ENCODE measurements at regions not wholly inside any gene's neighbourhood (a gene's known extent, or its start where the extent isn't known, plus 50 kb on each side); places are given as distances from the start of the nearest gene placed in this dataset.

- Histone ChIP-seq H3K36me3 (ENCODE audit: control insufficient read depth in 2 of 4, insufficient read depth in 4 of 4, low read length in 3 of 4) (no peaks in the 10 kb centered on the region), H2AK5ac (ENCODE audit: low read depth, low read length) (no peak overlapping the region), H3K27ac (ENCODE audit: low read depth, low read length) (no peak overlapping the region), H3K18ac (ENCODE audit: extremely low read depth, low read length) (no peak overlapping the region), H3K4ac (replicated peaks; ENCODE audit: insufficient read length, low read depth, low read length) (no peak overlapping the region), H3K14ac (ENCODE audit: insufficient read length) (no peak overlapping the region), H2BK5ac (ENCODE audit: low read depth, low read length) (no peak overlapping the region), H3K9me3 (ENCODE audit: insufficient read depth in 2 of 2, low read depth in 1 of 2, low read length in 1 of 2) (no peaks in the 10 kb centered on the region), H3K23ac (ENCODE audit: insufficient read length) (no peak overlapping the region), H3K4me1 (replicated peaks in 1 of 4; ENCODE audit: control insufficient read depth in 3 of 4, insufficient read depth in 4 of 4, low read length in 3 of 4) (no peaks in the 10 kb centered on the region), H4K8ac (ENCODE audit: extremely low read depth, insufficient read depth, low read length) (no peak overlapping the region), H3K79me1 (ENCODE audit: low read depth, low read length) (no peaks in the 10 kb centered on the region), H2BK20ac (ENCODE audit: low read length) (no peak overlapping the region), H2AFZ (ENCODE audit: low read length) (no peak overlapping the region), H2BK12ac (ENCODE audit: low read depth, low read length) (no peak overlapping the region), H3K4me2 (ENCODE audit: insufficient read depth in 1 of 2, low read depth in 2 of 2, low read length in 2 of 2) (no peak overlapping the region), H3K23me2 (ENCODE audit: low read depth, low read length) (no peaks in the 10 kb centered on the region), H3K56ac (replicated peaks; ENCODE audit: insufficient read length, low read depth, low read length) (no peak overlapping the region), H3K27me3 (replicated peaks in 1 of 4; ENCODE audit: control insufficient read depth in 3 of 4, extremely low read depth in 1 of 4, insufficient read depth in 3 of 4, low read length in 3 of 4) (no peaks in the 10 kb centered on the region), H4K5ac (ENCODE audit: insufficient read length, low read depth, low read length) (no peak overlapping the region), H3K4me3 (ENCODE audit: extremely low read depth in 1 of 4, insufficient read depth in 2 of 4, low read depth in 3 of 4, low read length in 4 of 4) (no peak overlapping the region), H2BK15ac (ENCODE audit: low read length) (no peak overlapping the region), H3K79me2 (ENCODE audit: control insufficient read depth in 1 of 2, insufficient read depth in 2 of 2, low read length in 2 of 2) (no peaks in the 10 kb centered on the region), H4K20me1 (replicated peaks in 1 of 2; ENCODE audit: control insufficient read depth in 1 of 2, insufficient read depth in 2 of 2, low read length in 2 of 2) (no peaks in the 10 kb centered on the region), H3K9ac (replicated peaks in 1 of 4; ENCODE audit: extremely low read depth in 1 of 4, low read depth in 3 of 4, low read length in 3 of 4) (no peak overlapping the region), H2BK120ac (replicated peaks; ENCODE audit: low read depth, low read length) (no peak overlapping the region), H4K91ac (replicated peaks; ENCODE audit: insufficient read length, low read length) (no peak overlapping the region)
- POLR2A ChIA-PET (ENCODE audit: partially characterized antibody): no interaction called here
- no peak for DNase-seq (ENCODE audit: low read depth in 1 of 2, low spot score in 2 of 2)
- FAIRE-seq: no peak
- CTCF ChIA-PET (ENCODE audit: partially characterized antibody): no interaction called here
- 87% methylated on average over 1 of the region's 1 CpG; no CpG with 5 or more reads in 1 of the 2 experiments for WGBS, 2 experiments (ENCODE audit: extremely low coverage in 1 of 2, insufficient coverage in 1 of 2, insufficient read length in 1 of 2, insufficient replicate concordance in 2 of 2, low coverage in 1 of 2, low lambda C conversion rate in 2 of 2, missing lambda C conversion rate in 1 of 2)
- no peak for TF ChIP-seq POLR2A (IDR thresholded peaks at IDR 0.05; ENCODE audit: control extremely low read depth in 1 of 2, low read depth in 2 of 2, low read length in 2 of 2)
- no peak for TF ChIP-seq KDM4A (IDR thresholded peaks at IDR 0.05; ENCODE audit: low read depth, low read length, severe bottlenecking)
- no peak for TF ChIP-seq POLR2AphosphoS5 (IDR thresholded peaks at IDR 0.05; ENCODE audit: low read depth, low read length)
- TF ChIP-seq RNF2 (IDR thresholded peaks at IDR 0.05; ENCODE audit: borderline replicate concordance, low read depth, low read length, missing control alignments, poor library complexity, severe bottlenecking): no peak
- TF ChIP-seq POU5F1 (IDR thresholded peaks at IDR 0.05; ENCODE audit: low read depth, low read length): no peak
- no peak for TF ChIP-seq JUND (IDR thresholded peaks at IDR 0.05; ENCODE audit: low read length)
- TF ChIP-seq HDAC6 (IDR thresholded peaks at IDR 0.05; ENCODE audit: low read depth, low read length): no peak
- no peak for TF ChIP-seq GABPA (IDR thresholded peaks at IDR 0.05; ENCODE audit: borderline replicate concordance, insufficient read depth, low read length)
- TF ChIP-seq SP4 (IDR thresholded peaks at IDR 0.05; ENCODE audit: low read length): no peak
- no peak for TF ChIP-seq CHD2 (IDR thresholded peaks at IDR 0.05; ENCODE audit: low read length)
- no peak for TF ChIP-seq SIRT6 (IDR thresholded peaks at IDR 0.05; ENCODE audit: low read length)
- no peak for TF ChIP-seq PHF8 (conservative IDR thresholded peaks at IDR 0.05; ENCODE audit: low read depth, low read length)
- no peak for TF ChIP-seq USF2 (IDR thresholded peaks at IDR 0.05; ENCODE audit: low read length)
- TF ChIP-seq CHD1 (IDR thresholded peaks at IDR 0.05; ENCODE audit: low read depth, low read length): no peak
- no peak for TF ChIP-seq NRF1 (IDR thresholded peaks at IDR 0.05; ENCODE audit: low read depth, low read length)
- no peak for TF ChIP-seq CEBPB (IDR thresholded peaks at IDR 0.05; ENCODE audit: low read depth, low read length)
Observed at GRCh38 chr13:104045907-104046306, 979.7 kb upstream of the SLC10A2 start.
